HG02973 (cell line): ENCODE measurements at regions not wholly inside any gene's neighbourhood (a gene's known extent, or its start where the extent isn't known, plus 50 kb on each side); places are given as distances from the start of the nearest gene placed in this dataset.

ENCODE experiments used
- ATAC-seq: cut with Tn5 transposase; IDR thresholded peaks from one replicate; pipeline ENCODE4 v1.9.1; 2021; ENCODE audit warnings: moderate library complexity; ENCODE audit not compliant: unreplicated experiment

DNA sequence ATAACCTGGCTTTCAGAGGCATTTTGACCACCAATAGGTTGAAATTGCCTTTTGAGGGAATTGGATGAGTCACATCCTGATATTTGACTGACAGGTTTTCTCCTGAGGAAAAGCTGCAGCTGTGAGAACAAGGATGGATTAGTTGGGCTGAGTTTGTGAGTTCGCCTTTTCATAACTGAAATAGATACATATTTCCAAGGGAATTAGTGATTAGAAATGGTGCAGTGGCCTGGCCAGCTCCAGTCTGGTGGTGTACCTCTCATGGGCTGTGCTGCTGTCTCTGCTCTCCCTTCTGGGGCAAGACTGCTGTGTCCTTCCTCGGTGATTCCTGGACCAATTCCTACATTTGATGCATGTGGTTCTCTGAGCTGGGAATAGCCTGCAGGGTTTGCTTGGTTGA lies 341.3 kb downstream of the TSN start:
- ATAC-seq: no peak

- no peak for ATAC-seq
Observed at GRCh38 chr2:122098306-122098705, 342.9 kb downstream of the TSN start.

DNA sequence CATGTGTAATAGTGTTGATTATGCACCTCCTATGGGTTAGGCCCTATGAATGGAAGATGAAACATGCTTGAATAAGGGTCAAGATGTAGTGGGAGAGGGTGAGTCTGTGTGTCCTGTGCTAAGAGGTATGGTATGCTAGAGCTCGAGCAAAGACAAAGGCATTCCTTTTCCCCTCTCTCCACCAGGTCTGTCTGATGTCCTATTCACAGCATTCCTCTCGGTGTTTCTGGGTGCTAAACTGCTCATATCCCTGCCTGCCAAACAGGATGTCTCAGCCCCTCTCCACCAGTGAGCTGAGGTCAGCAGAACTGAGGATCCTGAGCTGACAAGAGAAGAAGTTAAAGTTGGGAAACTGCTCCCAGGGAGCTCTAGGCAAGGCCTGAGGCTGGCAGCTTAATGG lies 344.9 kb downstream of the TSN start:
- ATAC-seq: no peak

DNA sequence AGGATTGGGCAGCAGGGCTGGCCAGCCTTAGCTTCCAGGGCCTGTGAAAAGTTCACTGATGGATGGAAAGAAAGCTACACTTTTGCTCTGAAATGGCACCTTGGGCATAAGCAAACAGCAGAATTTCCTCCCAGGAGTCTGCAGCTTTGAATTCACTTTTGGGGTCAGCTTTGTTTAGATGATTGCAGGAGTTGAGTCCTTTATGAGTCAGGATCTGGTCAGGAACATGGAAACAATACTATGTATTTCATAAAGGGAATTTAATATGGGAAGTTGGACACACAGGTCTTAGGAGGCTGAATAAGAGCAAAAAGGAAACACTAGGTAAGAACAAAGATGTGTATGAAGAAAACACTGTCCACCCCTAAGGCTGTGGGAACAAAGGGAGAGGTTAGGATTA lies 345.3 kb downstream of the TSN start:
- no peak for ATAC-seq

- no peak for ATAC-seq
Observed at GRCh38 chr2:122101319-122101718, 345.9 kb downstream of the TSN start.

- no peak for ATAC-seq
Observed at GRCh38 chr2:122105171-122105876, 349.9 kb downstream of the TSN start.

DNA sequence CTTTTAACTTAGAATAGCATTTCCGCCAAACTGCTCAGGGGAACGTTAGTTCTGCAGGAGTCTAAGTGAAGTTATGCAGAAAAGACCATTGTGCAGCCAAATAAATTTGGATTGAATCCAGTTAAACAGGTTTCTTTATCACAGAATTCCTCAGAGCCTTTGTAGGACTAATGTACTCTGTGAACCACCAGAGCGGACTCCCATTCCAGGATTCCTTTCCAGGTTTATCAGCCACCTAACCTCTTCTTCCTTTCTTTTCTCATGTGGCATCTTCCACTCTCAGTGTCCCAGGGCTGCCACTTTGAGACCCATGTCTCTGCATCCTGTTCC lies 350.4 kb downstream of the TSN start:
- ATAC-seq: no peak

- ATAC-seq: no peak
Observed at GRCh38 chr2:122108186-122108585, 352.7 kb downstream of the TSN start.

DNA sequence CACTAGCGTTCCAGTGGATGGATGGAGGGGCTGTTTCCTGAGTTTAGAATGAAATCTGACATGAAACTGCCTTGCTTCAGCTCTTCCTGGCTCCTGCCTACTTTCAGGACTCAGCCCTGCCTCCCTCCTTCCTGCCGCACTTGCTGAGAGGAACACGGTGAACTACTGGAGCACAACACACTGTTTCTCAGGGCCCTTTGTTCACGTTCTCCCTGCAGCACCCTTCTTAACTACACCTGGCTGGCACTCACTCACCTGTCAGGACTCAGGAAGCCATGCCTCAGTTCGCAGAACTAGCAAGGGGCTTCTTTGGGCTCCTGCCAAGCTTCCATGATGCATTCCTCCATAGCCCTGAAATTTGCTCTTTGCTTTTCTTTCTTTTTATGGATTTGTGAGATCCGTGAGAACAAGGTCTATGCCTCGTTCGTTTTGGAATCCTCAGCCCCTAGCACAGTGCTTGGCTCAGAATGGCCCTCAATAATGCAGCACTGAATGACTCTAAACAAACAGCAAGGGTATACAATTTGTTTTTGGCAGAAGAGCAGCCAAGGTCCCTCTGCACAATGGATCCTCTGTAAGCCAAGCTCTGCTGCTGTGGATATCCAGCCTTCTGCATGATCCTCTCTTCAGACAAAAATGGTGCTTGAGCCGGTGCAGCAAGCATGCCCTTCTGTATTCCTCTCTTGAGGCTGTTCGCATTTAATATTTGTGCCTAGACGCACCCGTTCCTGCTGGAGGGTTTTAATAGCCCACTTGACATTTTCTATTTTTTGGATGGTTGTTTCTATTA lies 357.0 kb downstream of the TSN start:
- no peak for ATAC-seq

DNA sequence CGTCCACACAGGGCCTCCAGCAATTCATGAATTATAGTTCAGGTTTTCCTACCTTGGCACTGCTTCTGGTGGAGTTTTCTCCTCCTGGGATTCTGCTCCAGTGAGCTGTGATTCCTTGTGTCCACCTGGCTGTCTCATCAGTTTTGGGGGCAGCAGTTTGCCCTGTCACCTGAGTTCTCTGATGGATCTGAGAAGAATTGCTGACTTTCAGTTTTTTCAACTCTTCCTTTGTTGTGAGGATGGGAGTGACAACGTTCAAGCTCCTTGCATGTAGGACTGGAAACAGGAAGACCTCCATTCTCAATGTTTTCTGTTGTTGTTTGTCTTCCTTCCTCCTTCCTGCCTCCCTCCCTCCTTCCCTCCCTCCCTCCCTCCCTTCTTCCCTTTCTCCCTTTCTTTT lies 359.0 kb downstream of the TSN start:
- no peak for ATAC-seq

DNA sequence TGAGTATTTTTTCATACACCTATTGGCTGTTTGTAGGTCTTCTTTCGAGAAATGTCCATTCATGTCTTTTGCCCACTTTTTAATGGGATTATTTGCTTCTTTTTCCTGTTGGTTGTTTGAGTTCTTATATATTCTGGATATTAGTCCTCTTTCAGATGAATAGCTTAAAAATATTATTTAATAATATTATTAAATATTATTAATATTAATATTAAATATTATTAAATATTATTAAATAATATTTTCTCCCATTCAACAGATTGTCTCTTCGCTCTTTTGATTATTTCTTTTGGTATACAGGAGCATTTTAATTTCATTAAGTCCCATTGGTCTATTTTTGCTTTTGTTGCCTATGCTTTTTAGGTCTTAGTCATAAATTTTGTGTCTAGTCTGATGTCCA lies 361.9 kb downstream of the TSN start:
- no peak for ATAC-seq

GRCh38 chr2:122129399-122129798 lies 373.9 kb downstream of the TSN start:
- no peak for ATAC-seq

DNA sequence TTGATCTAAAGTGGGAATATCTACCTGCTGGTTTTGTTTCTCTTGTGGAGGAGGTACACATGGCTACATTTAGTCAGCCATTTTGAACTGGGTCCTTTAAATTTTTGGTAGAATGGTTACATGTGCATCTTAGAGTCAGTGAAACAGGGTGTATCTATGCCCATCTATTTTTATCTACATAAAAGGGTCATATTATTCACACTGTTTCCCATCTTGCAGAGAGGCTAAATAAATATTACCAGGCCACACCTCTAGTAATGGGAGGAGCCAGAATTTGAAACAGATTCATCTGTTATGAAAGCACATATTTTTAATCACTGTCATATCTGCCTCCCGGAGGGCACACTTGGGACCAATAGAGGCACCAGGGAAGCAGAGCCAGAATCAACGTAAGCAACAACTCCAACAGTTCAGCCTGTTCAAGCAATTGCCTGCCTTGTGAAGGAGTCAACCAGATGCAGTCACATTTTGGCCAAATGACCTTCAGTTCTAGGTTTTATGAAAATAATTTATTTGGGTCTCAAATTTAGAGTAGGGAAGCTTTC lies 376.8 kb downstream of the TSN start:
- no peak for ATAC-seq

DNA sequence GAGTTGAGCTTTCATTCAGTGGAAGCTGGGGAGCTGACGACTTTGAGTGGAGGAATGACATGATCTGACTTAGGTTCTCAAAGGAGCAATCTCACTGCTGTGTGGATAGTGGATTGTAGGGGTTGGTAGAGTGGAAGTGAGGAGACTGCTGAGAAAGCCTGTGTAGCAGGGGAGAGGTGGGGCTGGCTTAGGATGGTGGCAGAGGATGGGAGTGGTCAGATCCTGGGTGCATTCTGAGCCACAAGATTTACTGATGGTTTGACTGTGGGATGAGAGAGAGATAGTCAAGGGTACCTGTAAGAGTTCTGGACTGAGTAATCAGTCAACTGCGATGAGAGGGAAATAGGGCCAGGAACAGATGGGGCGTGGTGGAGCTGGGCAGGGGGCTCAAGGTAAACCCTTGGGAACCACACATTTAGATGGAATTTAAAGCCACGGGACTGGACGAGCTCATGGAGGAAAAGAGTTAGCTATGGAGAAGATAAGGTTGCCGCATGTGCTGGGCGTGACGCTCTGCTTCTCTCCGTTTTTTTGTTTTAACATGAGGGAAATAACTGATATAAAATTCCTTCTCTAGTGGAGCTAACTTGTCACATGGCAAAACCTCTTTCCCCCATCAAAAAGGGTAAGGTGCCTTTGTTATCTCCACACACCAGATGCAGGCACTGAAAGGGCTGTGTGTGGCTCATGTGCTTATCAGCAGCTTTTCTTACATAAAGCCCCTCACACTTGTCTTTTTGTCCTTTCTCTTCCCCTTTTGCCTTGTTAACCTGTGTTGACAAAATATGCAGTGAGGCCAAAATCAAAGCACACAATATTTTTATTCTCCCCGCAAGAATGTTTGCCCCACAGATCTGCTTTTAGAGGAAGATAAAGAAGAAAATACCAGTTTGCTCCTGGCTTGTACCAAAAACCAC lies 379.8 kb downstream of the TSN start:
- no peak for ATAC-seq

DNA sequence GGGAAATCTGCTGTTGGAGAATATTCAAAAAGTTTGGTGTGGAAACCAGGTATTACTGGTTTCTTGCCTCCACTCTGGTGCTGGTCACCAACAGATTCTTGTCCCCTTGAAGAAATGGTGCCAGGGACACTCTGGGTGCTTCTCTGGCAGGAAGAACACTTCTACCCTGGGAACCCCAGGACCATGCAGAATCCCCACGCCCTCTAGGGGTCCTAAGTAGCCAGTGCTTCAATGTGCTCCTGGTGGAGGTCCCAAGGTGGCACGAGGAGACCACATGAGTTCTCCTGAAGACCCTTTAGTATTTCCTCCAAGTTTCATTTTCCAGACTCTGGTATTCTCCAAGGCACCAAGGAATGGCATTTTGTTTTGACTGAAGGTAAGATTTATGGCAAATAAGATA lies 380.6 kb downstream of the TSN start:
- no peak for ATAC-seq

- no peak for ATAC-seq
Observed at GRCh38 chr2:122138561-122138960, 383.1 kb downstream of the TSN start.

DNA sequence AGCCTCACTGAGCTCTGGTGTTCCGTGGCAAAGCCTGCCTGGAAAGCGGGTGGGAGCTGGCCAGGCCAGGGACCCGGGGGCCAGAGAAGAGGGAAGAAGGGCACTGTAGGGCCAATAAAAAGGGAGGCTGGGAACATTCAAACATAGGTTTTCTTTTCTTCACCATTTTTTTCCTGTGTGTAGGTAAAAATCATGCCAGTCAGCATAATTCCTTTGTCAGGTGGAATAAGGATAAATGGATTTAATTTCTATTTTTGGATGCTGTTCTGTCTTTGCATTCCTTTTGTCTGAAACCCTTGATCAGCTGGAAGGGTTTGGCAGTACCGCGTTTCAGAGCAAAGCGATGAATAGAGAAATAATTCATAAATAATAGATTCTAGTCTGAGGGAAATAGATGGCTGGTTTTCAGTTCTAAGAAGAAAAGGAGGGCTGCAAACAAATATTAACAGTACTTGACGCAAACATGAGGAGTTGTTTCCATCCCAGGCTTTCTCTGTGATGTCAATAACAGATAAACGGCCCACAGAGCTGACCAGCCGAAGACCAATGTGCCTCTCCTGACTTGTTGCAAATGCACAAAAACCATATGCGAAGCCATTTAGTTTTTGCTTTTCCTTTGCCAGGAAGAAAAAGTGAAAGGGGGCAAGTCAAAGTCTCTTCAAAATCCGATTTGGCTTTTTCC lies 384.4 kb downstream of the TSN start:
- no peak for ATAC-seq

- ATAC-seq: no peak
Observed at GRCh38 chr2:122144884-122145283, 389.4 kb downstream of the TSN start.

DNA sequence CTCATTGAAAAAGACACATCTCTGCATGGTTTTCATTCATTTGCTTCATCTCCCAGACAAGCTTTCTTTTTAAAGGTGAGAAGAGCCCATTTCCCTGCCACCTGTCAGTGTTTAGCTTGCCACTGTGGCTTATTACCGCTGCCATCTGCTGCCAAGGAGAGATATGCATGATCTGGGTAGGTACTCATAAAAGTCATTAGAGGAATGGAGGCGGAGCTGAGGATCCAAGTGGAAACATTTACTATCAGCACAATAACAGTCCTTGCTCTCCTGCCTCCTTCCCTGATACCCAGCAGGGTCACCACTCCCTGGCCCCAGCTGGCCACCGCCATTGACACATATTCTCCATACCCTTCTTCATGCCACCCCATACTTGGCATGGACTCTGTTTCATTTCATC lies 390.4 kb downstream of the TSN start:
- no peak for ATAC-seq

DNA sequence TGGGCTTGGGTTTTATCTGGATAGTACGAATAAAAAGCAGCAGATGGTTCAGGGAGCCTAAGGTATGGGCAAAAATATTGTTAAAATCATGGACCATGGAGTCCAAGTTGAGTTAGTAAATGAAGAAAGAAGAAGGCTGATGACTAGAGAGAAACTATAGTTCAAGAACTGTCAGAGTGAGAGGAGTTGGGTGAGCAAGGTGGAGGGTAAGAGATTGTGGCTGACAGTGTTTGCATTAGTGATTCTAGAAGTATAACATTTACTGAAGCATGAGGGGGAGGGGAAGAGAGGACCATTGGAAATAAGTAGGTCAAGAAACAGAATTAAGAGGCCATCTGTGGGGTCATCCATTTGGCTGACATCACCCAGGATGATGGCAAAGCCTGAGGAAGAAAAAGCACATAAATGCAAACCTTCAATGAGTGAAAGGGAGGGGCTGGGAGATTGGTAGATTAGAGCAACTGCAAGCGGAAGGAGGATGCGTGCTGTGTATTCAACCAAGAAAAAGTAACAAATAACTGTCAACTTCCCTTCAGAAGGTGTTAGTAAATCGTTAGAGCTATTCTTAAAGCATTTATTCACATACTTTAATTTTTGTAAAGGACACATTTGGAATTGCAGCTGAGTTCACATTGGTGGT lies 392.8 kb downstream of the TSN start:
- ATAC-seq: no peak
